ENCODE measurements at regions not wholly inside any gene's neighbourhood (a gene's known extent, or its start where the extent isn't known, plus 50 kb on each side); places are given as distances from the start of the nearest gene placed in this dataset.
A peak's percentile ranks its signal among the peaks of the same experiment; 100 is the strongest.
"Not testable (repeated sequence)": the region's sequence is repeated elsewhere in the genome, so short reads cannot be mapped to it uniquely, and the experiment has no call there.

- FAIRE-seq: not testable (repeated sequence)
Measured at GRCh38 chr4:183044924-183045640, 54.0 kb upstream of the WWC2 start.

GRCh38 chr4:183038436-183038835 lies 60.6 kb upstream of the WWC2 start:
- FAIRE-seq (no peak), DNase-seq (ENCODE audit: insufficient read length, low spot score) (no peak)
- TF ChIP-seq POLR2A (IDR thresholded peaks at IDR 0.05; ENCODE audit: low read depth, low read length): no peak

More at GRCh38 chr4:183044924-183045640, 54.0 kb upstream of the WWC2 start:
- DNase-seq (ENCODE audit: insufficient read length, low spot score): not testable (repeated sequence)

GRCh38 chr4:183035726-183036415 lies 63.2 kb upstream of the WWC2 start:
- FAIRE-seq (no peak), DNase-seq (ENCODE audit: insufficient read length, low spot score) (peak; percentile 29)
- TF ChIP-seq POLR2A (IDR thresholded peaks at IDR 0.05; ENCODE audit: low read depth, low read length): no peak

GRCh38 chr4:183035256-183035655 lies 63.8 kb upstream of the WWC2 start:
- TF ChIP-seq POLR2A (IDR thresholded peaks at IDR 0.05; ENCODE audit: low read depth, low read length): no peak
- DNase-seq (ENCODE audit: insufficient read length, low spot score) (no peak), FAIRE-seq (no peak)

GRCh38 chr4:183030823-183031222 lies 68.2 kb upstream of the WWC2 start:
- FAIRE-seq: no peak
- no peak for TF ChIP-seq POLR2A (IDR thresholded peaks at IDR 0.05; ENCODE audit: low read depth, low read length)
- DNase-seq (ENCODE audit: insufficient read length, low spot score): no peak

- TF ChIP-seq POLR2A (IDR thresholded peaks at IDR 0.05; ENCODE audit: low read depth, low read length): no peak
- DNase-seq (ENCODE audit: insufficient read length, low spot score): no peak
- no peak for FAIRE-seq
Measured at GRCh38 chr4:183030309-183030708, 68.7 kb upstream of the WWC2 start.

- no peak for DNase-seq (ENCODE audit: insufficient read length, low spot score)
- no peak for FAIRE-seq
- TF ChIP-seq POLR2A (IDR thresholded peaks at IDR 0.05; ENCODE audit: low read depth, low read length): no peak
Measured at GRCh38 chr4:183029365-183029764, 69.7 kb upstream of the WWC2 start.

- TF ChIP-seq POLR2A (IDR thresholded peaks at IDR 0.05; ENCODE audit: low read depth, low read length): no peak
- no peak for DNase-seq (ENCODE audit: insufficient read length, low spot score)
- FAIRE-seq: no peak
Measured at GRCh38 chr4:183026701-183027100, 72.4 kb upstream of the WWC2 start.

- DNase-seq (ENCODE audit: insufficient read length, low spot score) (no peak), FAIRE-seq (no peak)
- no peak for TF ChIP-seq POLR2A (IDR thresholded peaks at IDR 0.05; ENCODE audit: low read depth, low read length)
Measured at GRCh38 chr4:183022617-183023016, 76.4 kb upstream of the WWC2 start.

GRCh38 chr4:183017962-183018361 lies 81.1 kb upstream of the WWC2 start:
- TF ChIP-seq POLR2A (IDR thresholded peaks at IDR 0.05; ENCODE audit: low read depth, low read length): no peak
- FAIRE-seq: no peak
- no peak for DNase-seq (ENCODE audit: insufficient read length, low spot score)

GRCh38 chr4:183014361-183015084 lies 84.5 kb upstream of the WWC2 start:
- TF ChIP-seq POLR2A (IDR thresholded peaks at IDR 0.05; ENCODE audit: low read depth, low read length): no peak
- DNase-seq (ENCODE audit: insufficient read length, low spot score) (no peak), FAIRE-seq (no peak)

- no peak for DNase-seq (ENCODE audit: insufficient read length, low spot score)
- FAIRE-seq: no peak
- TF ChIP-seq POLR2A (IDR thresholded peaks at IDR 0.05; ENCODE audit: low read depth, low read length): no peak
Measured at GRCh38 chr4:183013730-183014002, 85.4 kb upstream of the WWC2 start.

GRCh38 chr4:183012879-183013729 lies 86.0 kb upstream of the WWC2 start:
- DNase-seq (ENCODE audit: insufficient read length, low spot score) (no peak), FAIRE-seq (no peak)
- no peak for TF ChIP-seq POLR2A (IDR thresholded peaks at IDR 0.05; ENCODE audit: low read depth, low read length)

Data from H54 (cell line).